Astrocyte of the spinal cord (primary cell): ENCODE measurements at regions not wholly inside any gene's neighbourhood (a gene's known extent, or its start where the extent isn't known, plus 50 kb on each side); places are given as distances from the start of the nearest gene placed in this dataset.

Experiments used
- DNase-seq: peaks from one replicate; pipeline ENCODE4 v3.0.0; 2011; ENCODE audit warnings: low read depth, low spot score
- H3K4me3 ChIP-seq: 2 replicates; pipeline ENCODE4 v1.5.1; 2011; ENCODE audit warnings: low read depth, mild to moderate bottlenecking, low read length, moderate library complexity
- in situ Hi-C: cut with HindIII; loops from 2 replicates; pipeline ENCODE4 v1.10.0; 2017; ENCODE audit warnings: low sequenced_read_pairs
- TF ChIP-seq, protein P1 (sequence below): IDR thresholded peaks from 2 replicates; pipeline ENCODE4 v1.5.1; 2012; ENCODE audit warnings: low read depth, mild to moderate bottlenecking, low read length, inconsistent platforms

DNA sequence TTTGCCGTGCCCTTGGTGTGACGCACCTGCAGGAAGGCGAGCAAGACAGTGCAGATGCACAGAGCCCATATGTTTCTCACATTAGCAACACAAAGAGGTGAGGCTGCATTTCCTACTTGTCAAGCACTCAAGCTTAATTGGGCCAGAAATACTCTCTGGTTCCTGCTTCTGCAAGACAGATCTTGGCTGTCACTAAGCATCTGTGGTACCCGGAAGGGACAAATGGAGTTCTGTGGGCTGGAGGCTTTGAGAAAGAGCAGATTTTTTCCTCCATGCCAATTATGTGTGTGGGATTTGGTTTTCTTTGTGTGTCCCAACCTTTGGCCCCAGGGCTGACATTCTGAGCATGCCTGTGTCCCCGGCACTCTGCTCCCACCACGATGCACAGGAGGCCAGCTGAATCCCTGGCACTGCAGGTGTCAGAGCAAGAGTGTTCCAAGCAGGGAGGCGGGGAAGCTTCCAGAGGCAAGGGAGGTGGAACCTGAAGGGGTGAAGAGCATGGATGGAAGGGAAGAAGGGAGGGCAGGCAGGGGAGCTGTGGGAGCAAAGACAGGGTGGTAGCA is 52.0 kb upstream of the STUM start:
- in situ Hi-C loops, result no loop called here

DNA sequence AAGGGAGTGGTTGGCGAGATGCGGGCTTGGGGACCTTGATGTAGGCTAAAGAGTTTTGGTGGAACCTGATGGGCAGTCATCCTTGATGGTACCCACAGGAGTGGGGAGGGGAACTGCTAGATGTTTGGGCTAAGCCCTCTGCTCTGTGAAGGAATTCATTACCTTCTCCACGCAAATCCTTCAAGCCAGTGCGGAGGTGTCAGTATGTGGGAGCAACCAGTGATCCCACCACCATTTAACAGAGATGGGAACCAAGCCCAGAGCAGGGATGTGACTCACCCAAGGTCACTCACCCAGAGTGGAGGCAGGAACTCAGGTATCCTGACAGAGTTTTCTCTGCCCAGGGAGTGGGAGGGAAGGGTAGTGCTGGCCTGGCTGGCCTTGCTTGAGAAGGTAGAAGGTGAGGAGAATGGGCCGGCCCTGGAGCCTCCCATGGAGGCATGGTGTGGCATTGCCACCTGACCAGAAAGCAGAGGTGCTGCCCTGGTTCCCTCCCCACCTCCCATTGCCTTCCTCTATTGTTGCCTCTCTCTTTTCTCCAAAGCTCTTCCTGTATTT is 51.2 kb upstream of the STUM start:
- in situ Hi-C loops, result no loop called here
- TF ChIP-seq, protein P1, sequence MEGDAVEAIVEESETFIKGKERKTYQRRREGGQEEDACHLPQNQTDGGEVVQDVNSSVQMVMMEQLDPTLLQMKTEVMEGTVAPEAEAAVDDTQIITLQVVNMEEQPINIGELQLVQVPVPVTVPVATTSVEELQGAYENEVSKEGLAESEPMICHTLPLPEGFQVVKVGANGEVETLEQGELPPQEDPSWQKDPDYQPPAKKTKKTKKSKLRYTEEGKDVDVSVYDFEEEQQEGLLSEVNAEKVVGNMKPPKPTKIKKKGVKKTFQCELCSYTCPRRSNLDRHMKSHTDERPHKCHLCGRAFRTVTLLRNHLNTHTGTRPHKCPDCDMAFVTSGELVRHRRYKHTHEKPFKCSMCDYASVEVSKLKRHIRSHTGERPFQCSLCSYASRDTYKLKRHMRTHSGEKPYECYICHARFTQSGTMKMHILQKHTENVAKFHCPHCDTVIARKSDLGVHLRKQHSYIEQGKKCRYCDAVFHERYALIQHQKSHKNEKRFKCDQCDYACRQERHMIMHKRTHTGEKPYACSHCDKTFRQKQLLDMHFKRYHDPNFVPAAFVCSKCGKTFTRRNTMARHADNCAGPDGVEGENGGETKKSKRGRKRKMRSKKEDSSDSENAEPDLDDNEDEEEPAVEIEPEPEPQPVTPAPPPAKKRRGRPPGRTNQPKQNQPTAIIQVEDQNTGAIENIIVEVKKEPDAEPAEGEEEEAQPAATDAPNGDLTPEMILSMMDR, result no peak
- no peak overlapping the region for H3K4me3 ChIP-seq
- no peak for DNase-seq

More for the DNA sequence above, 52.0 kb upstream of the STUM start:
- DNase-seq, result no peak
- H3K4me3 ChIP-seq, result no peak overlapping the region
- TF ChIP-seq, protein P1, result no peak

GRCh38 chr1:226497991-226498639 is 50.4 kb upstream of the STUM start:
- H3K4me3 ChIP-seq, result no peak overlapping the region
- no peak for DNase-seq
- TF ChIP-seq, protein P1, result no peak
- in situ Hi-C loops, result no loop called here

GRCh38 chr1:226498640-226499008 is 49.9 kb upstream of the STUM start:
- DNase-seq, result no peak
- TF ChIP-seq, protein P1, result no peak
- no peak overlapping the region for H3K4me3 ChIP-seq
- in situ Hi-C loops, result no loop called here
